NCI-H2196 (cell line): ENCODE measurements at regions not wholly inside any gene's neighbourhood (a gene's known extent, or its start where the extent isn't known, plus 50 kb on each side); places are given as distances from the start of the nearest gene placed in this dataset.

Experiments used
- DNase-seq: peaks from one replicate; lab custom pipeline; 2025; ENCODE audit not compliant: unreplicated experiment; lab: John Stamatoyannopoulos, UW

DNA sequence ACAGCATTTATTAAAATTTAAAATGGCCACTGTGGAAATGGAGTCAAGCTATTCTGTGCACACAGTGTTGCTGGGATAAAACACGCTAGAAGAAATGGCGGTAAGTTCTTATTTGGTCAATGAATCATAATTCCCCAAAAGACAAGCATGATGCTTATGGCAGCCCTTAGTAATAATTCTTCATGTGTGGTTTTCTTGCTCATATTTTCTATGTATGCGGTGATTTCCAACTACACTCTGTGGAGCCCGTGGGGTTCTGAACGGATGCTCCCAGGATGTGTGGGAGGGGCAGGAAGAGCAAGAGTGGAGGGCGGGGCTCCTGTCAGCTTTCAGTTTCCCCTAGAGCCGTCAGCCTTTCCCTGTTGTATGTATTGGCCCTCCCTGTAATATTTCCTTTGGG lies 91.7 kb upstream of the RMDN2 start:
- DNase-seq = no peak

DNA sequence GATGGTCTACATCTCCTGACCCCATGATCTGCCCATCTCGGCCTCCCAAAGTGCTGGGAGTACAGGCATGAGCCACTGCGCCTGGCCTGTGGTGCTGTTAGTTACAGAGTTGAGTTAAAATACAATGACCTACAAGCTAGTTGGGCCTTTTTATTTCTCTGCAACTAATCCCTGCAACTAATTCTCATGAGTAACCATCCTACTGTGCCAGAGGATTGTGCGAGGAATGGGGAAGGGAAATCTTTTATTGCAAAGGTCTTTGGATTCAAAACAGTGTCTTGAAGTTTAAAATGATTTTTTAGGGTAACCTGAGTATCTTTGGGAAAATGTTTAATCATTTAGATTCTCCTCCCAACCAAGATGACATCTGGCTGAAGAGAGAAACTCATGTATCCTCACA lies 88.8 kb upstream of the RMDN2 start:
- no peak for DNase-seq

DNA sequence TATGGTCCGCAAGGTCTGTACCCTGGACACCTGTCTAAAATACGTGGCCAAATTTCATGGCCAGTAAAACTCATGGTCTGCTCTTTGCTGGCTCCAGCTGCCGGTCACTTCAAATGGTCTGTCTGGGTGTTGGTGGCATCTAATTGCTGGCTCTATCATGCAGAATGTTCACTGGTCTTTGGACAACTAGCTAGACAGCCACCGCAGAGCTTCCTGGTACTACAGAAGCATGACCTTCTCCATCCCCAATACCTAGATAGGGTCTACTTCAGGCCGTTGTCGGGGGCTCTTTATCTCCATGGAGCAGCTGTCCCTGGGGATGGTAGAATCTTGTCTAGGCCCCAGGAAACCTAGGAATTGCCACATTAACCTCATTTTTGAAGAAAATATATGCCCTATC lies 88.4 kb upstream of the RMDN2 start:
- DNase-seq = no peak

DNA sequence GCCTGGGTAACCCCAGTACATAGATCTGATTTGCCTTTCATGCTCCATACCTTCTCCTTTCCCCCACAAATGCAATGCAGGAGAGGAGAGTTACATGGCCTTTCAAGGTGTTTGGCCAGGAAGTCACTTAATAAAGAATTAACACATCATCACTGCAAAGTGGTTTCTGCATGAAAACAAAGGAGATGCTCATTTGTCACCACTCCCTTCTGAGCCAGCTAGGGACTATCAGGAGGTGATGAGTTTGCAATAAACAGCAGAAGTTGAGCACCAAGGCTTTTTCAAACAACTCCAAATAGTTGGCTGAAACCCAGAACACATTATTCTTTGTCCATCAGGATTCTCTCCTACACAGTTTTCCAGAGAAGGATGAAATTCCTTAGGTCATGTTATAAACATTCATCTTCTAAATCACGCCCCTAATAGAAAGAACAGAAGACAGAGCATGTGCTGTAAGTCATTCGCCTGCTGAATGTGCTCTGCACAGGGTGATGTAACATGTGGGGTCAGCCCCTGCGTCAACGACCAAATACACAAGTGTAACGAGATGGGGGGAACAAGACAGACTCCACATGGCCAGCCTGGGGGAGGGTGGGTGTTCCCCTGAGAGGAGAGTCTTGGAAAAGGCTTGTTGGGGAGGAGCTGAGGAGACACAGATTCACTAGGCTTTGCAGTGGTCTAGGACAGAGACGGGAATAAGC lies 87.3 kb upstream of the RMDN2 start:
- no peak for DNase-seq

DNA sequence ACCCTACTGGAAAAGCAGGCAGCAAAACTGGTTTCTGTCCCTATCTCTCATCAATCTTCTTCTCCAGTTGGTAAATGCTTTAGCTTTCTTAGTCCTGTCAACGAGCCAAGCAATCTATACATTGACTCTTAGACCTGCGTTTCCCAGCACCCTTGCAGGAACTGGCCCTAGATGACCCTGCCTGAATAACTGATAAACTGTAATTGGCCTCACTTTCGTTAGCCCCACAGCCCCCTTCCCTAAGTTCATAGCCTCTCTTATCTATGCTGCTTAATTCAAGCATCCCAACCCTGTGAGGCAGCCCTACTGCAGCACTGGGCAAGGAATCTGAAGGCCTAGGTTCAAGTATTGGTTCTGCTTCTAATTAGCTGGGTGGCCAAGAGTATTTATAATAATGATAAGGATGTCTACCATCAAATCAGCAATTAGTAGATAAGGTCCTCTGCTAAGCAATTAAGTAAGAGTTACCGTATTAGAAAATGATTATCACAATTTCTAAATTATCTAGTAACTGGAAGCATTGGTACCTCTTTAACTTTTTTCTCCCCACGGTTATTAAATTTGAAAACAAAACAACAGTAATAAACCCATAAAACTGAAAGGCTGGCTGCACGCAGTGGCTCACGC lies 86.4 kb upstream of the RMDN2 start:
- DNase-seq = no peak

DNA sequence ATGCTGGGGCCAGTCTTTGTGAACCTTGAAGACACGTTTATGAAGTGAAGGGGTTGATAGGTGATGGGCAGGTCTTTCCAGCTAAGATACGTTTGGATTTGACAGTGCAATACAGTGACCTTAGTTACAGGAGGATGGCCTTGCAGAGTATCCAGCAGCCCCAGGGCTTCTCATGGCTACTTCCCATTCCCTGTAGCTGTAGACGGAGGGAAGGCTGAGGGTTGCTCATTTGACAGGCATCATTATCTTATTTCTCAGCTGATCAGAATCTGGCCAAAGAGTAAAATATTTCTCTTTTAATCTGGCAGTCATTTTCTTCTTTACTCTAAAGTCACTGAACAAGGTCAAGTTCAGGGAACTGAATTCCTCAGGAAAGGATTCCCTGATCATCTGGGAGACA lies 85.1 kb upstream of the RMDN2 start:
- no peak for DNase-seq

DNA sequence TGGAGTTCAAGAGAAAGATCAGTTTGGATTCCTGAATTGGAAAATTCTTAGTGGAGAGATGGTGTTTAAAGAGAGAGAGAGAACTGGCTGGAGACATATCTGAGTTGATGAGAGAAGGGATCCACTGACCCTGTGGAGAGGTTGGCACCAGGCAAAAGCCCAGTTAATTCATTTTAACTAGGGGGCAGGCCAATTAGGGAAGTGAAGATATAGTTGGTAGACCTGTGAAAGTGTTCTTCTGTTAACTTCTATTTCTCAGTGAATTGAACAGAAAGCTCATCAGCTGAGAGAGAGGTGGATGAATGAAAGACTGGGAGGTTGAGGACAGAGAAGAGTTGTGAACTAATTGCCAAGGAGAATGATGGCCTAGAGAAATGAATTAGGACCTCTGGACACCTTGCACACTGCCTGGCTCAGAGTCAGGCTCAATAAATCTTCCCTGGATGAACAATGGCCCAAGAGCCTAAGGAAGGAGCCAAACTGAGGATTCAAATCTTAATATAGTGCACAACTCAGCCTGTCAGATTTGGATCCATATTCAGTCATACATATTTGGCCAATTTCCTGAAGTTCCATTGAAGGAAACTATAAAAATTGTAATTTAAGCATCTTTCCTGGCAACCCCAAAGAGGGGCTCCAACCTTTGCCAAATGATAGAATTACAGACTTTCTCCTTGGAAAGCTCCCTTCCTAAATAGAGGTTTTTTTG lies 82.2 kb upstream of the RMDN2 start:
- DNase-seq = no peak

DNA sequence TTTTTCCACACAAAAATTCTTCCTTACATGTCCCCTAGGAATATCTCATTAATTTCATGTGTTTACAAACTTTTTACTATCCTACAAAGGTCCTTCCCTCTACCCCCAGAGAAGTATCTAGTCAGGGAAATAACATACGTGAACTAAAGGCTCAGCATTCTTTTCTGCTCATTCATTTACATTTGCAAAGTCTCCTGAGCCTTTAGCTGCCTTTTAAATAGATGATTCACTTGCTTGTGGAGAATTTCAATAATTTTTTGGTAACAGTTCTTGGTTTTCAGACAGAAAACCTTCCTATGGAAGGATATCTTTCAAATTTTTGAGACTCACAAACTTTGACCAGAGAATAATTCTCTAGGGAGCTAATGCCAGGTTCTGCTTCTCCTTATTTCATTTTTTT lies 81.5 kb upstream of the RMDN2 start:
- DNase-seq = no peak

DNA sequence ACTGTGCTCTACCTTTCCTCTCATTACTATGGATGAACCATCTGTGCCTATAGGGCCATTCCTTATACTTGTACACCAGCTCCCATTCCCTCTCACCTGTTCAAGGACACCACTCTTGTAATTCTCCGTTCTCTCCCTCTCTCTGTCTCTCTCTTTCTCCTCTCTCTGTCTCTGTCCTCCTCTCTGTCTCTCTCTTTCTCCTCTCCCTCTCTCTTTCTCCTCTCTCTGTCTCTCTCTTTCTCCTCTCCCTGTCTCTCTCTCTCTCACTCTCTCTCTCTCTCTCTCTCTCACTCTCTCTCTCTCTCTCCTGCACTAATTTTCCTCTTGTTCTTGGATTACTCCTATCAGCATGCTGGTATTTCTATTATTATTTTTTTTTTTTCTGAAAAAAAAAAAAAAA lies 78.9 kb upstream of the RMDN2 start:
- no peak for DNase-seq

DNA sequence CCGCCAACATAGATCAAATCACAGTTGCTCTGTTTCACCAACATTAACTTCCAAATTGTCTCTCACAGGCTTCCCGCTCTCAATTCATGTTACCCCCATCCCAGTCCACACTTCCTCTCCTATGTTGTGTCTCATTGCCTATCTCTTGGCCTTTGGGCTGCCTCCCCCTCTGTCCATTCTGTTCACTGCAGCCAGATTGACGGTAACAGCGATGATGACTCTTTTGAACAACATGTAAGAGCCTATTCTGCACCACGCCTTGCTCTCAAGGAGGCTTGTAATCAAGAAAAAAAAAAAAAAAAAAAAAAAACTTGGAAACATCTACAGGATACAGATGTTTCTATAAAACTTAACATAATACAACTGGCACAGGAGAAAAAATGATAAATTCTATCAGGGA lies 77.3 kb upstream of the RMDN2 start:
- DNase-seq = no peak

DNA sequence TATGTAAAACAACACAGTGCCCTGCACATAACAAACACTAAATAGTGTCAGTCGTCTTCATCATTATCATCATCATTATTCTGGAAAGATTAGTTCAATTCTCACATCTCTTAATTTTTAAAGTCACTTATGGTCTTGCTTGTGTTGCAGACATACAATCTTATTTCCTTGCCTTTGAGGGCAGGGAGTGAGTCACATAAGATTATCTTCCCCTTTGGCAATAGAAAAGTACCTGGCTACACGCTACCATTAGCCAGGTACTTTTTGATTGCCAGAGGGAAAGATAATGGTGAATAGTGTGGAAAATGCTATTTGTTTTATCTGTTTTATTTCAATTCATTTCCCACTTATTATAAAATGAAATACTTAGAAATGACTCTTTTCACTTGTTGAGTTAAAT lies 76.6 kb upstream of the RMDN2 start:
- no peak for DNase-seq

DNA sequence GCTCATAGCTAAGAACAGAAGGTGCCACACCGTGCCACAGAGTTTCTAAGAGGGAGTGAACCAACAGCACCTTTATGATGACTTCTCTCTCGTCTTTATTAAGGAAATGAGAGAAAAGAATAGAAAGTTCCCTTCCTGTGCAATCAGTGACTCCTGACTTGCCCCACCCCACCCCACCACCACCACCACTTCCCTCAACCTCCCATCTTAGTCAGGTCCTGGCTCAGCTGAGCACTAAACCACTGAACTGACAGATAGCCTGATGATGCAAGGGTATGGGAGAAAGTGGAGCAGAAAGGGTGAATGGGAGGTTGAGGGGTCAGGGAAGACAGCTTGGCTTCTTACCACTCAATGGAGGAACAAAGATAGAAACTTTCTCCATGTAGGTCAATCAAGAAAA lies 75.2 kb upstream of the RMDN2 start:
- no peak for DNase-seq

DNA sequence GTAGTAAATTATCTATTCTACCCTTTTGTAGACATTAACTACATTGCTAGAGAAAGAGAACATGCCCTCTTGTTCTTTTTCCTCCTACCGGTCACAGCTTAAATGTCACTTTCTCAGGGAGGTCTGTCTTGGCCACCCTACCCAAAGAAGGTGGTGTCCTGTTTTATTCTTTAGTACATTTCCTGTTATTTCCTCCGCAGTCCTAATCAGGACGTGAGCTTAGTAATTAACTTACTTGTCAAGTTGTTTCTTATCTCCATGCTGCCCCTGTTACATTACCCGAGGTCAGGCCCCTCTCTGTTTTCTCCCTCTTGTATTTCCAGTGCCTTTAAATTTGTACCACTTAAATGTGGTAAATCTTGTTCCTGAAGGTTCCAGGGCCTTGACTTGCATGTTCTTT lies 73.7 kb upstream of the RMDN2 start:
- no peak for DNase-seq

DNA sequence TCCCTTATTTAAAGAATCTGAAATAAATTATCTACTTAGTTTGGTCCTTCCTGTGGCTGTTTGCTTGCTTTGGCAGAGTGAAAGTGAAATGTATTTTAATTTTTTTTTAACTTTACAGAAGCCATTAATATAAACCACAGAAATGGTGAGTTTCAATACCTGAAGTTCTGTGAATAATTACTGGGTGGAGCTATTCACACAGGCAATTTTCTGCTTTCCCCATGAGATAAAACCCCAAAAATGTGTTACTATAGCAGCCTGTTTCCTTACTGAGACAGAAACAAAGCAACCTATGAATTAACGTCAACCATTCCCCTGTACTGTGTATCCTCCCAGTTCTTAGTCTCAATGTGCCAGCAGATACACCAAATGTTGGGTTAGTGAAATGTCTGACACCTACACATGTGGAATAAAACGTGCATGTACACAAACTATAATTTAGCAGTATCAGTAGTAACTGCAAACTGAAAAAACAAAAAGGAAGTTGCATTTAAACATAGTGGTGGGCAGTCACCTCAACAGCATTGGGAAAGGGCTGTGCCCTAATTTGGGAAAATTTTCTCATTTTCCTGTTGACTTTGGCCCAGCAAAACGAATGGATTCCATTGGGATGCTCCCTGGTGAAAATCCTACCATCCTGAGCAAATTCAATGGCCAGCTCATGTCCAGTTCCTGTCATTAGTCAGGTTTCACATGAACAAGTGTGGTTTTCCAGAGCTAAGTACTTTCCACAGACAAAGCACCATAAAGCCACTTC lies 73.1 kb upstream of the RMDN2 start:
- no peak for DNase-seq

DNA sequence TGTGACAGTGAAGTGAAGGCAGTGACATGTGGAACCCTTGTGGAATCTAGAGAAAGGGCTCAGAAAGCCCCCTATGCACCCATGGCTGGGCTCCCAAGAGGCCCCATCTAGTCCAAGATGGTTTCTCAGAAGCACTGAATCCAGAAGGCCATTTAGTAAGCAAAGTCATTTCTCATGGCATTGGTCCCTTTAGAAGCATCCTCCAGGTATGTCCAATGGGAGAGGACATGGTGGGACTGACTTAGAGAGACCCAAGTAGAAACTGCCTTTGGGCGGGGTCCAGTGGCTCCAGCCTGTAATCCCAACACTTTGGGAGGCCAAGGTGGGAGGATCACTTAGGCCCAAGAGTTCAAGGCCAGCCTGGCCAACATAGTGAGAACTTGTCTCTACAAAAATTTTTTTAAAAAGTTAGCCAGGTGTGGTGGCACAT lies 72.5 kb upstream of the RMDN2 start:
- no peak for DNase-seq

DNA sequence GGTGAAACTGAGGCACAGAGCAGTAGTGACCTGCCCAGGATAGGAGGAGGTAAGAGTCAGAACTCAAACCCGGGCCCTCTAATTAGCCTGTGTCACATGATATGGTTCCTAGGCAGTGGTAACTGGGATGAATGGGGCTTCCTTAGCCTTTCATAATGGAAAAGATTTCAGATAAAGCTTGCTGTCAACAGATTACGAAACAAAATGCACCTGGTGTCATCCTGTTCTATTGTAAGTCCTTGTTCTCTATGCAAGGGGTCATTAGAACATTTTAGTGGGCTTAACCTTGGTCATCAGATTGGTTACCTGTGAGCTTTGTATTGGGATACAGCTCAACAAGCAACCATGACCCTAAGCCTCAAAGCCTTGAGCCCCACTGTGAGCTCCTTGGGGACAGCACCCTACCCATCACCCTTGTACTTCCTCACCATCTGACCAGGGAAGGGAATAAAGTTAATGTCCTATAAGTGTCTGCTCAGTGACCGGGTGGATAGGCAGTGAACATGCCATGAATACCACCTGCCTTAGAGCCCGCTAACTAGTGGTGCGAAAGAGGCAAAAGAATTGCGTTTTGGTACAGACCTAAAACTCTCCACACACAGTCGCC lies 70.3 kb upstream of the RMDN2 start:
- DNase-seq = no peak

DNA sequence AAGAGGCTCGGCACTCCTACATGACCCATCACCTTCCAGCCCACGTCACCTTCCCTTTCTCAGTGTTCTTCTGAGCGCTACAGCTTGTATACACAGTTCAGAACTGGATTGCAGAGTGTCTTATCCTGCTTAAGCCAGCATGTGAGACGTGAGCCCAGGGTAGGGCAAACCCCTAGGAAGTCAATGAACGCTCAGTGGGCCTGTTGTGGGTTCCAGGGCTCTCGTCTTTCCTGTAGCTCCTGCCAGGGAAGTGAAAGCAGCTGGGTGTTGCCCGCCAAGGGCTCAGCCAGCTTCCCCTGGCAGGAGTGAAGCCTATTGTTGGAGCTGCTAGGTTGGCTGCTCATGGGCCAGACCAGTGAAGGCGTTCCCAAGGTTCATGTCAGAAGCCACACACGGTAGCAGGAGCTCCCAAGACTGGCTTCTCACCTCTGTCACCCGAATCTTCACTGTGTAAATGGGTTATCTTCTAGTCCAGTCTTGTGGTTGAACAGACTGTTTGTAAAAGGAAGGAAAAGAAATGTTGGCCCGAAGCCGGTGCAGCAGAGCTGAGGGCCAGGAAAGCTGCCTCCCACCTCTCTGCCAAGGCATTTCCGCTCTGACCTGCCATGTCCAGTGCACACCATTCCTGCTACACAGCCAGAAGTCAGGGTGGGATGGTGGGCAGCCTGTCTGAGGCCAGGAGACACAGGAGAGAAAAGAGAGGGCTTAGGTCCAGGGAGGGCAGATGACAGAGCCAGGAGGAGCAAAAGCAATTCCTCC lies 69.6 kb upstream of the RMDN2 start:
- DNase-seq = no peak

DNA sequence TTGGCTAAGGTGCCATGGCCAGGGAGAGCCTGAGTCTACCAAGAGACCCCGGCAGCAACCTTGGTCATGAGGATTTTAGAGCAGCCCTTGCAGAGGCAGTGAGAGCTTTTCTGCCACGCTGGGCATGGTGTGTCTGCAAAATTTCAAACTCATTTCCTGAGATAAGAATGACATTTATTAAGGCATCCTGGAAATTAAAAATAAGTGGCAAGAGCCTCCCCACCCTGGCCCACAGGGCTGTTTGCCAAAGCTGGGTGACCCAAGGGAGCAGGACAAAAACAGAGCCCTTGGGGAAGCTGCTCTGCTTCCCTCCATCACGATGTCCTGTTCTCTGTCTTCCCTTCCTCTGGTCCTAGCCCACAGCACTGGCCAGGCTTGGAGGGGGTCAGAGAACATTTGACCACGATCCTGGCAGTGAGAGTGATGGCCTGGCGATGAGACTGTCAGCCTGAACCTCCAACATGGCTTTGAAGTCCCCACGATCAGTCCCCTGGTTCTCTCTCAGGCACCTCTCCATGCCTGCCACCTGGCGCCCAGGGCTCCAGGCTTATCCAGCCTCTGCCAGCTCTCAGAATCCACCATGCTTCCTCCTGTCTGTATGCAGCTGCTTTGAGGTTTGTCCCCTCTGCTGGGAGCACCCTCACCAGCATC lies 68.9 kb upstream of the RMDN2 start:
- DNase-seq = no peak

DNA sequence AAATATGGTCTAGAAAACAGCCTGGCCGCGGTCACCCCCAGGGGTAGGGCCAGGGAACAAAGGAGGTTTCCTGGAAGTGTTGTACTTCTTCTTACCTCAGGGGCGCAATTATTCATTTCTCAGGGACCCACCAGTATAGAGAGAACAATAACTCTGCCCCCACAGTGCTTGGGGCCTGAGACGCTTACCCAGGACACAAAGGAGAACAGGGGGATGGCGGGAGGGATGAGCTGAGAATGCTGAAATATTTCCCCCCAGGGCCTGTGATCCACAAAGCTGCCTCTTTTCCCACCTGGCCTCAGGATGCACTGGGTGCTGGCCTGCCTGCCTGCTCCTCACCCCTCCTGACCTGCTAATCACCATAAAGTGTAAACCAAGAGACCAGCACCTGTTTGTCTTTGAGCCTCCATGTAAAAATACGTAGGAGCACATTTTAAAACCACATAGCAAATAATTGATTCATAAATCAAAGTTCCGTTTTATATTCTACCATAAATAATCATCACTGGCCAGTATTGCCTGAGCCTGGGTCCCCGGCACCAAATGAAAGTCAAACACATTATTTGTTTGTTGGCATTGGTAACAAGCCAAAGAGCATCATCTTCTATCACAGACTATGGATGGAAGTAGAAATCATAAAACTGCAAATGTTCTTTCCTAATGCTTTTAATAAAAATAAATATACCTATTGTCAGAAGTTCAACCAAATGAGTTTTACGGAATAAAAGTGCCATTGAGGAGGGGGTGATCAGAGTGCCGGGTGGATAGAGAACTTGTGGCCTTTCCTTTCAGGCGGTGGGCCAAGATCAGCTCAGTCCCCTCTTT lies 67.3 kb upstream of the RMDN2 start:
- no peak for DNase-seq
